K562 (cell line): ENCODE measurements at regions not wholly inside any gene's neighbourhood (a gene's known extent, or its start where the extent isn't known, plus 50 kb on each side); places are given as distances from the start of the nearest gene placed in this dataset.

Experiments used
- ATAC-seq: fragments of 200-7000 bp; cut with Tn5 transposase; 3 replicates; pipeline ENCODE4 v1.9.1; 2020; ENCODE audit warnings: moderate library complexity
- BruUV-seq: library from RNA; stranded (reverse); fragments of 400-500 nt; replicated peaks from 2 replicates; lab custom pipeline; 2021; lab: Mats Ljungman, UMichigan
- CTCF ChIA-PET: fragments of 300-600 bp; formaldehyde crosslinking; extraction: SDS; loops from one replicate; lab custom pipeline; 2021; ENCODE audit warnings: low intra/inter-chr PET ratio; lab: Yijun Ruan, JAX
- POLR2A ChIA-PET: fragments of 300-600, 350-650 bp; sonication (Branson Sonifier 250); formaldehyde crosslinking; extraction: SDS; loops from one replicate; lab custom pipeline; 2021; ENCODE audit warnings: antibody characterized with exemption, inconsistent platforms; lab: Yijun Ruan, JAX
- DNase-seq, 4 experiments: peaks; one replicate each; pipeline versions ENCODE4 v3.0.0 to v3.0.0-alpha.2; 2011 to 2018; ENCODE audit warnings: low spot score in 3 of 4, mixed read lengths in 3 of 4; ENCODE audit errors: extremely low read depth in 1 of 4
- FAIRE-seq: peaks from 2 replicates; lab custom pipeline; 2011; peaks lifted over from hg19 to GRCh38; lab: Jason Lieb, UNC
- H2AFZ ChIP-seq: 2 replicates; pipeline ENCODE4 v1.6.0; 2011; ENCODE audit warnings: low read depth, low read length, control low read depth, inconsistent platforms
- H3K27ac ChIP-seq: fragments of 200-600 bp; 3 replicates; pipeline ENCODE4 v1.8.0; 2011; ENCODE audit warnings: low read depth, mild to moderate bottlenecking, control low read depth, inconsistent platforms, low read length, moderate library complexity, mixed read lengths; ENCODE audit errors: extremely low read depth
- H3K27me3 ChIP-seq, 2 experiments: fragments of 300-600 bp in 1 of 2; 2 replicates in 1 of 2; 3 replicates in 1 of 2; pipeline versions ENCODE4 v1.6.0 to v1.8.0; 2011; ENCODE audit warnings: inconsistent platforms in 2 of 2, low read length in 2 of 2, mild to moderate bottlenecking in 1 of 2, mixed read lengths in 1 of 2, moderate library complexity in 1 of 2; ENCODE audit not compliant: control insufficient read depth in 2 of 2, insufficient read depth in 2 of 2
- H3K36me3 ChIP-seq: fragments of 300-600 bp; 3 replicates; pipeline ENCODE4 v1.8.0; 2011; ENCODE audit warnings: mild to moderate bottlenecking, low read length, inconsistent platforms; ENCODE audit not compliant: control insufficient read depth, insufficient read depth
- H3K4me1 ChIP-seq, 2 experiments: fragments of 200-600 bp in 1 of 2; replicated peaks in 1 of 2; 2 replicates in 1 of 2; 3 replicates in 1 of 2; pipeline versions ENCODE4 v1.5.1 to v1.8.0; 2011; ENCODE audit warnings: inconsistent platforms in 2 of 2, low read length in 2 of 2, mild to moderate bottlenecking in 1 of 2, mixed read lengths in 1 of 2, moderate library complexity in 1 of 2; ENCODE audit not compliant: control insufficient read depth in 2 of 2, insufficient read depth in 2 of 2
- H3K4me2 ChIP-seq: 2 replicates; pipeline ENCODE4 v1.6.1; 2011; ENCODE audit warnings: low read length, control low read depth, inconsistent platforms, mixed read lengths; ENCODE audit not compliant: insufficient read depth
- H3K4me3 ChIP-seq: fragments of 200-600 bp; sonication (generic), shearing (Covaris generic); 2 replicates; pipeline ENCODE4 v1.5.1; 2016; ENCODE audit warnings: control low read depth, inconsistent platforms
- H3K79me2 ChIP-seq: fragments of 200-600 bp; 3 replicates; pipeline ENCODE4 v1.8.0; 2011; ENCODE audit warnings: low read length, inconsistent platforms; ENCODE audit not compliant: control insufficient read depth, insufficient read depth
- H3K9ac ChIP-seq, 2 experiments: 2 replicates each; pipeline versions ENCODE4 v1.6.0 to v1.6.1; 2011; ENCODE audit warnings: low read depth in 2 of 2, low read length in 2 of 2, control low read depth in 1 of 2, inconsistent platforms in 1 of 2, mild to moderate bottlenecking in 1 of 2, mixed read lengths in 1 of 2; ENCODE audit not compliant: insufficient read depth in 1 of 2
- H3K9me1 ChIP-seq: one replicate; pipeline ENCODE4 v1.6.0; 2011; ENCODE audit warnings: inconsistent platforms, mild to moderate bottlenecking, low read length, moderate library complexity; ENCODE audit not compliant: control insufficient read depth, insufficient read depth
- H3K9me3 ChIP-seq: replicated peaks from 2 replicates; pipeline ENCODE4 v1.5.1; 2011; ENCODE audit warnings: low read depth, low read length, inconsistent platforms; ENCODE audit not compliant: control insufficient read depth, insufficient read depth
- H4K20me1 ChIP-seq: replicated peaks from 2 replicates; pipeline ENCODE4 v1.6.1; 2011; ENCODE audit warnings: low read length, inconsistent platforms, mixed read lengths; ENCODE audit not compliant: control insufficient read depth, insufficient read depth
- CLOCK ChIP-seq: fragments of 250-450 bp; sonication (Bioruptor Pico); IDR thresholded peaks from 2 replicates; pipeline ENCODE4 v1.4.0; 2020; ENCODE audit warnings: mild to moderate bottlenecking, moderate library complexity, borderline replicate concordance
- MYNN ChIP-seq, 2 experiments: sonication (generic); formaldehyde crosslinking in 1 of 2; IDR thresholded peaks; 2 replicates each; pipeline versions ENCODE4 v1.5.0 to v1.6.1; 2016 to 2020; ENCODE audit warnings: antibody characterized with exemption in 1 of 2, missing genetic modification reagents in 1 of 2
- PURB ChIP-seq: sonication (generic); formaldehyde crosslinking; IDR thresholded peaks from 2 replicates; pipeline ENCODE4 v1.9.0; 2021; ENCODE audit warnings: low read depth, mild to moderate bottlenecking, missing genetic modification reagents
- ZBTB40 ChIP-seq, 2 experiments: fragments of 450-650 bp in 1 of 2; sonication (generic) in 1 of 2; formaldehyde crosslinking in 1 of 2; IDR thresholded peaks; 2 replicates each; pipeline versions ENCODE4 v1.7.1 to v1.9.0; 2016 to 2022; ENCODE audit warnings: inconsistent platforms in 1 of 2, mild to moderate bottlenecking in 1 of 2, missing genetic modification reagents in 1 of 2
- ZNF518B ChIP-seq: fragments of 250-450 bp; sonication (Bioruptor Pico); IDR thresholded peaks from 2 replicates; pipeline ENCODE4 v1.5.0; 2021; ENCODE audit warnings: mild to moderate bottlenecking, moderate library complexity
- WGBS: fragments of 100-300 bp; shearing (Covaris generic); methylation state at CpG from one replicate; pipeline ENCODE4 v1.1.6; 2016; ENCODE audit warnings: low coverage, mixed read lengths; ENCODE audit not compliant: insufficient coverage; ENCODE audit errors: missing lambda C conversion rate; 5-methylcytosine and 5-hydroxymethylcytosine counted together
- in situ Hi-C: fragments of 300-500 bp; cut with MboI; formaldehyde crosslinking; loops from 4 replicates; pipeline ENCODE4 v1.15.0; 2018; ENCODE audit warnings: inconsistent platforms, mixed read lengths
- intact Hi-C: fragments of 100-400 bp; cut with micrococcal nuclease; formaldehyde crosslinking; loops from 2 replicates; pipeline ENCODE4 v1.14.2; 2022

GRCh38 chr2:126575631-126576030, 80.3 kb upstream of the GYPC start:
- no TSS peak for BruUV-seq
- in situ Hi-C loops (no loop called here), intact Hi-C loops (no loop called here)
- POLR2A ChIA-PET, result interaction anchor here (0.6 to 1.0 kb wide), 2 partner anchors 48 to 220 kb away, joined by 3 read pairs; no protein-coding TSS in a partner anchor
- Histone ChIP-seq H3K4me1 (no peaks in the 10 kb centered on the region), H2AFZ (no peak overlapping the region), H4K20me1 (0 out of 2 replicates have a peak, but pooled peaks cover 3% of the 10 kb centered on the region), H3K9me3 (no peaks in the 10 kb centered on the region), H3K4me3 (no peak overlapping the region), H3K79me2 (no peaks in the 10 kb centered on the region), H3K27ac (no peak overlapping the region), H3K27me3 (peaks cover 0 to 9% of the 10 kb centered on the region in 2 experiments; a peak in 1 of 5 replicates), H3K9me1 (no peaks in the 10 kb centered on the region), H3K4me2 (no peak overlapping the region), H3K9ac (no peak overlapping the region), H3K36me3 (no peaks in the 10 kb centered on the region)
- CTCF ChIA-PET, result no interaction called here
- no peak for FAIRE-seq
- no peak for DNase-seq
- no peak for ATAC-seq
- 13% methylated on average over 1 of the region's 1 CpG for WGBS
- TF ChIP-seq MYNN (IDR thresholded peaks at IDR 0.05) (no peak), MYNN (CRISPR knock-in tag; IDR thresholded peaks at IDR 0.05) (no peak), CLOCK (no peak), ZBTB40 (IDR thresholded peaks at IDR 0.05) (no peak), ZBTB40 (CRISPR knock-in tag; IDR thresholded peaks at IDR 0.05) (no peak), ZNF518B (CRISPR knock-in tag) (no peak), PURB (CRISPR knock-in tag) (no peak)
